ENCODE measurements at regions not wholly inside any gene's neighbourhood (a gene's known extent, or its start where the extent isn't known, plus 50 kb on each side); places are given as distances from the start of the nearest gene placed in this dataset.

GRCh38 chr7:130896898-130897514, 163.0 kb upstream of the KLF14 start:
- 0 out of 2 replicates have a peak, but pooled peaks have one; percentile 6 for TF ChIP-seq ZBTB7A (IDR thresholded peaks at IDR 0.05; ENCODE audit: low read depth)
- TF ChIP-seq MAX (IDR thresholded peaks at IDR 0.05) = peak; percentile 85
- TF ChIP-seq NFIC (IDR thresholded peaks at IDR 0.05) = no peak
- peak; percentile 47; the same call in 1 of the 2 replicates for TF ChIP-seq YY1 (IDR thresholded peaks at IDR 0.05; ENCODE audit: low read depth)
- peak; percentile 96 for TF ChIP-seq RAD21 (IDR thresholded peaks at IDR 0.05; ENCODE audit: low read depth)
- TF ChIP-seq TEAD4 (IDR thresholded peaks at IDR 0.05) = no peak
- TF ChIP-seq USF1 (IDR thresholded peaks at IDR 0.05) = peak; percentile 88

GRCh38 chr7:130897515-130898419, 163.8 kb upstream of the KLF14 start:
- TF ChIP-seq TAF1 (IDR thresholded peaks at IDR 0.05; ENCODE audit: low read depth) (no peak), CEBPB (IDR thresholded peaks at IDR 0.05) (no peak), ZBTB7A (IDR thresholded peaks at IDR 0.05; ENCODE audit: low read depth) (no peak), CREB1 (IDR thresholded peaks at IDR 0.05; ENCODE audit: low read depth) (no peak), REST (IDR thresholded peaks at IDR 0.05; ENCODE audit: low read depth) (no peak), YY1 (IDR thresholded peaks at IDR 0.05; ENCODE audit: low read depth) (peak; percentile 48; the same call in 1 of the 2 replicates), MAX (IDR thresholded peaks at IDR 0.05) (peak; percentile 66), TEAD4 (IDR thresholded peaks at IDR 0.05) (peak; percentile 65), TCF12 (IDR thresholded peaks at IDR 0.05; ENCODE audit: low read depth) (peak; percentile 93), FOXM1 (IDR thresholded peaks at IDR 0.05; ENCODE audit: borderline replicate concordance, low read depth) (no peak; the same call in 1 of the 2 replicates), EGR1 (IDR thresholded peaks at IDR 0.05) (no peak), RAD21 (IDR thresholded peaks at IDR 0.05; ENCODE audit: low read depth) (peak; percentile 40; the same call in 1 of the 2 replicates), EP300 (IDR thresholded peaks at IDR 0.05; ENCODE audit: borderline replicate concordance) (peak; percentile 82), NFIC (IDR thresholded peaks at IDR 0.05) (peak; percentile 93), USF1 (IDR thresholded peaks at IDR 0.05) (peak; percentile 38; the same call in 1 of the 2 replicates)

GRCh38 chr7:130899071-130899560, 165.1 kb upstream of the KLF14 start:
- TF ChIP-seq TEAD4 (IDR thresholded peaks at IDR 0.05) = no peak
- TF ChIP-seq FOXM1 (IDR thresholded peaks at IDR 0.05; ENCODE audit: borderline replicate concordance, low read depth) = no peak
- no peak for TF ChIP-seq REST (IDR thresholded peaks at IDR 0.05; ENCODE audit: low read depth)
- TF ChIP-seq RAD21 (IDR thresholded peaks at IDR 0.05; ENCODE audit: low read depth) = no peak
- no peak for TF ChIP-seq CEBPB (IDR thresholded peaks at IDR 0.05)
- TF ChIP-seq TAF1 (IDR thresholded peaks at IDR 0.05; ENCODE audit: low read depth) = no peak
- no peak for TF ChIP-seq NFIC (IDR thresholded peaks at IDR 0.05)
- TF ChIP-seq EGR1 (IDR thresholded peaks at IDR 0.05) = no peak
- no peak for TF ChIP-seq MAX (IDR thresholded peaks at IDR 0.05)
- TF ChIP-seq CREB1 (IDR thresholded peaks at IDR 0.05; ENCODE audit: low read depth) = no peak
- no peak for TF ChIP-seq EP300 (IDR thresholded peaks at IDR 0.05; ENCODE audit: borderline replicate concordance)
- no peak for TF ChIP-seq ZBTB7A (IDR thresholded peaks at IDR 0.05; ENCODE audit: low read depth)
- no peak for TF ChIP-seq USF1 (IDR thresholded peaks at IDR 0.05)
- no peak for TF ChIP-seq YY1 (IDR thresholded peaks at IDR 0.05; ENCODE audit: low read depth)
- TF ChIP-seq TCF12 (IDR thresholded peaks at IDR 0.05; ENCODE audit: low read depth) = no peak

- TF ChIP-seq TAF1 (IDR thresholded peaks at IDR 0.05; ENCODE audit: low read depth) (no peak), EGR1 (IDR thresholded peaks at IDR 0.05) (no peak), TEAD4 (IDR thresholded peaks at IDR 0.05) (no peak), FOXM1 (IDR thresholded peaks at IDR 0.05; ENCODE audit: borderline replicate concordance, low read depth) (no peak)
Measured at GRCh38 chr7:130899638-130900401, 165.8 kb upstream of the KLF14 start.

All from Ishikawa (cell line).